GM19025 (cell line): ENCODE measurements at regions not wholly inside any gene's neighbourhood (a gene's known extent, or its start where the extent isn't known, plus 50 kb on each side); places are given as distances from the start of the nearest gene placed in this dataset.

ENCODE experiments used
- ATAC-seq: cut with Tn5 transposase; IDR thresholded peaks from one replicate; pipeline ENCODE4 v1.9.1; 2021; ENCODE audit warnings: mild to moderate bottlenecking, low read depth, moderate library complexity; ENCODE audit not compliant: unreplicated experiment

GRCh38 chr2:196248467-196249094, 77.2 kb upstream of the STK17B start:
- no peak for ATAC-seq

DNA sequence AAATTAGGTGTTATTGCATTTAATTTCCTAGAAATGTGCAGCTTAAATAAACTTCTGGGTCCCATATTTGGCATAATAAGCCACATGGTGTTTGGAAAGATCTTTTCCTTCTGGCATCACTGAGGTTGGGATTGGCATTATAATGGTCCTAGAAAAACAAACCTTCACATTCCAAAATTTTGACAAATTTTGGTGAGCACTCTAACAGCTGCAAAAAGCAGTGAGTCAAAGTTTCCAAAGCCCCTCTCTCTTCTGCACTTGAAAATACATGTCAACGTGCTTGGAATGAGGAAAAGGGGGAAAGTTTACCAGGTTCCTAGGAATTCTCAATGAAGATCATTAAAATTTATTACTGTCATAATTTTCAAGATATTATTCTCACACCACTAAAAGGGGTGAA, 77.8 kb upstream of the STK17B start:
- ATAC-seq = no peak

GRCh38 chr2:196249860-196250259, 78.5 kb upstream of the STK17B start:
- peak; percentile 66 for ATAC-seq

DNA sequence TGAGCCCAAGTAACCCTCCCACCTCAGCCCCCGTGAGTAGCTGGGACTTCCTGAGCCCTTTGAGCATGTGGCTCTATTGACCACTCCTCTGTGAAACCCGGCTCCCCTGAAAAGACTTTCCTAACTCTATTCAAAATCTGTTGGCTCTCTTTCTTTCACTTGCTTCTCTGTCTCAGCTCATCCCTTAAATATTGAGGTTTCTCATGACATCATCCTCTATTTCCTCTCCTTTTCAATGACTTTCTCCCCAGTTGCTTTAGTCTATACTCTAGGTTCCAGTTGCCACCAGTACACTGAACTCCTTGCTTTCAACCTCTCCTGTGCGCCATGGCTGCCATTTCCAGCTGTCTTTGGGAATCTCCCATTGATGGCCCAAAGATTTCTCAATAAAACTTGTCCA, 79.8 kb upstream of the STK17B start:
- no peak for ATAC-seq

DNA sequence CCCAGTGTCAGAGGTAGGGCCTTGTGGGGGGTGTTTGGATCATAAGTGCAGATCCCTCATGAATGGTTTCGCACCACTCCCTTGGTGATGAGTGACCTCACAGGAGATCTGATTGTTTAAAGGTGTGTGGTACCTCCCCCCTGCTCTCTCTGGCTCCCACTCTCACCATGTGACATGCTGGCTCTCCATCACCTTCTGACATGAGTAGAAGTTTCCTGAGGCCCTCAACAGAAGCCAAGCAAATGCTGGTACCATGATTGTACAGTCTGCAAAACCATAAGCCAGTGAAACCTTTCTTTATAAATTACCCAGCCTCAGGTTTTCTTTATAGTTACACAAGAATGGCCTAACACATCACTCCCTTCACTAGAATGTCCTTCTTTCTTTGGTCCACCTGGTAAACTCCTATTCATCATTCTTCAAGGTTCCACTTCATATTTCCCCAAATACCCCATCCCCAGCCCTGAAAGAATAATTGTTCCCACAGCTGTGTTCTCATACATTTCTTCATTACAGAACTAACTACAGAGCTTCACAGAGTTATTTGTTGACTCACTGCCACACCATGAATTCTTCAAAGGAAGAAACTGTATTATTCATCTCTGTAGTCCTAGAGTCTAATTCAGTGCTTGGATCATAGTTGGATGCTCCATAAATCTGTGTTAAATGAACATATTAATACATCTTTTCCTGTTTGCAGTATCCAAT, 81.2 kb upstream of the STK17B start:
- no peak for ATAC-seq

DNA sequence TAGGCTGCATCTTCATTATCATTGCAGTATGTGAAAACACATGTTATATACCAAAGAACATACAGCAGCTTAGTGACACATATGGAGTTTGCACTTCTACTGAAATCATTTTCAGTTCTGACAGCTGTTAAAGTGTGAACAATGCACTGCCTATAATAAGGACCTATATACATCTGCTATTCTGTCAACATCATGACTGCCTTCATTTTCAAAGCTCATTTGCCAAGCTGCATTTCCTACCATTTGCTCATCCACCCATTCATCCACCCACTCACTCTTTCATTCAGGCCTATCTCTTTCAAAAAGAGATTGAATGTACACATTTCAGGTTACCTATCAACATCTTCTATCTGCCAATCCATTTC, 81.7 kb upstream of the STK17B start:
- ATAC-seq = no peak

GRCh38 chr2:196256585-196256984, 85.2 kb upstream of the STK17B start:
- no peak for ATAC-seq

- no peak for ATAC-seq
Measured at GRCh38 chr2:196257086-196257485, 85.7 kb upstream of the STK17B start.

DNA sequence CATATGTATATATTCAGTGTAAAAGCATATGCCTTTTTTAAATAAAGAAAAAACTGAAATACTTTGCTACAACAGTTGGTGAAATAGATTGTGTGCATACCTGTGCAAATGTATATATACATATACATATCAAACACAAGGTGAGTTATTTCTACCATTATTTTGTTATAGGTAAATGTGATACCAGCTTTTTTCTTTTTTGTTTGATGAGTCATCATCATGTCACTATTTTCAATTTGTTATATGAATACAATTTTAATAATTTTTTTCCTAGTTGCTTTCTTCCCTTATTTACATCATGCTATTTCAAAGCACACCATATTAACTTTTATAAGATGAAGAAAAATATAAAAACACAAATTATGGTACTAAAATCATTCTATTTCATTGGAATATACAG, 87.0 kb upstream of the STK17B start:
- ATAC-seq = no peak

- ATAC-seq = no peak
Measured at GRCh38 chr2:196259507-196260481, 88.4 kb upstream of the STK17B start.

DNA sequence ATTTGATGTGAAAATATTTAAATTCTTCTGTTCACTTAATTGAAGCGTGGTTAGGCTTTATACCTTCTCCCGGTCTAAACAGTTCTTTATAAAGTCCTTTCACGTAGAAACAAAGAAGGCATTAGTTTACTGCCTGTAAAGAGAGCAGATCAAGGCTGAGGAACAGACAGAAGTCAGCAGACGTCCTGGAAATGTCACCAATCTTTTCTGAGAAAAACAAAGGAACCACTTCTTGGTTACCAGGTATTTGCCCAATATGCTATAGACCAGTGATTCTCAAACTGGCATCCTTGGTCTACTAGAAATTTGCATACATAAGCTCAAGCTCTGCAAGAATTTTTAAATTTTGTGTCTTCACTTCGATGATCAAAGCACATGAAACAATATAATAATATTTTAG, 89.2 kb upstream of the STK17B start:
- no peak for ATAC-seq

DNA sequence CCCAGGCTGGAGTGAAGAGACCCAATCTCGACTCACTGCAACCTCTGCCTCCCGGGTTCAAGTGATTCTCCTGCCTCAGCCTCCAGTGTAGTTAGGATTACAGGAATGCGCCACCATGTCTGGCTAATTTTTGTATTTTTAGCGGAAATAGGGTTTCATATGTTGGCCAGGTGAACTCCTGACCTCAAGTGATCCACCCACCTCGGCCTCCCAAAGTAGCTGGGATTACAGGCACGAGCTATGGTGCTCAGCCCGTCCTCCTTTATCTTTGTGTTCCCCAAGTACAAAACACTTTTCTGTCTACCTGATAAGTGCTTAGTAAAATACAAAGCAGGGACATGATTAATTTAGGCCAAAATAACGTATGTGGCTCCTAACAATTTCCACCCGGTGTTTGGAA, 91.2 kb upstream of the STK17B start:
- ATAC-seq = no peak

- ATAC-seq = peak; percentile 89
Measured at GRCh38 chr2:196263181-196263747, 91.9 kb upstream of the STK17B start.

GRCh38 chr2:196266351-196266750, 95.0 kb upstream of the STK17B start:
- no peak for ATAC-seq

GRCh38 chr2:196266855-196267254, 95.5 kb upstream of the STK17B start:
- no peak for ATAC-seq

GRCh38 chr2:196268025-196268424, 96.6 kb upstream of the STK17B start:
- no peak for ATAC-seq

- no peak for ATAC-seq
Measured at GRCh38 chr2:196268538-196269338, 97.4 kb upstream of the STK17B start.

GRCh38 chr2:196271795-196272194, 100.4 kb upstream of the STK17B start:
- no peak for ATAC-seq

DNA sequence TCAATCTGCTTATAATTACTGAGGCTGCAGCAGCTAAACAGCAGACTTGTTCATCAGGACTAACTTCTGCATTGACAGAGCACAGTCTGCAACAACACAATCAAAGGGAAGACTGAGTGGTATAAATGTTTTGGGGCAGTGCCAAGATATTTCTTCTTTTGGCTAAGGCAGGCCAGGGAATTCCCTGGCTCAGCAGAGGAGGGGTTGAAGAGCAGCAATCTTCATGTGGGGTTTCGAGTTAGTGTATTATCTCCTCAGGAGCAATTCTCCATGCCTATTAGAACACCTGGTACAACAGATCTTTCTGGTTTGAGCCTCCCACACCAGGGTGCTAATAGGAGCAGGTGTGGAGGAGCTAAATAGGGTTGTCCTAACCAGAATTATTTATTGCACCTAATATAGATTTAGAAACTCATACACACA, 103.0 kb upstream of the STK17B start:
- ATAC-seq = peak; percentile 39
